ENCODE measurements at regions not wholly inside any gene's neighbourhood (a gene's known extent, or its start where the extent isn't known, plus 50 kb on each side); places are given as distances from the start of the nearest gene placed in this dataset.
"Not testable (repeated sequence)": the region's sequence is repeated elsewhere in the genome, so short reads cannot be mapped to it uniquely, and the experiment has no call there.

DNA sequence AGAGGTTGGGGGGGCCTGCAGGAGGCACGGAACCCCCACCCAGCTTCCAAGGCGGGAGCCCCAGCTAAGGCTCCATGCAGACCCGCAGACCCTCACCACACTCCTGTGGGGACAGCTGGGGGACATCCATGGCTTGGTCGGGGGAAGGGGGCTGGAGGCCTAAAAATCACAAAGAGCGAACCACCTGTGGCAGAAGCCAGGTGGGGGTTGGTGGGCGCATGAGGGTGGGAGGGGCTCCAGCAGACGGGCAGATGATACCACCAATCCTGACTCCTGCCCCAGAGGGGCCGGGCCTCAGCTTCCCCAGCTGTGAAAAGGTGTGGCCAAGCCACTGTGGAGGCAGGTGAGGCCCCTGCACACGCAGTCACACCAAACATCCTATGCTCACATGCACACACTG lies 111.6 kb downstream of the FAM53A start:
- DNase-seq = no peak

DNA sequence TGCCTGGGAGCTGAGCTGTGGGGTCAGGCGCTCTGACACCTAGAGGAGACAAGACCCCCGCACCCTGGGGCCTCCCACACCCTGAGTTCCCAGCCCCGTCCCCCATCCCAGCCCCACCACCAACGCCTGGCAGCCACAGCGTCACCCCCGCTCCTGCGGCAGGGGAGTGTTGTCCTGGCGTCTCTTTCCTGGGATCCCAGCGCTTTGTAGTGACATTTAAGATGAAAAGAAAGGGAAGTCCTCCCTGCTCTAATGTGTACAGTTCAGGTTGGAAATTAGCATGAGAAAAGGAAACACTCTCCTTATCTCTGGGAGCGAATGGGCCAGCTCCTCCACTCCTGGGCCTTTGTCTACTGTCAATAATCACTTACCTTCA lies 112.1 kb downstream of the FAM53A start:
- DNase-seq = no peak

DNA sequence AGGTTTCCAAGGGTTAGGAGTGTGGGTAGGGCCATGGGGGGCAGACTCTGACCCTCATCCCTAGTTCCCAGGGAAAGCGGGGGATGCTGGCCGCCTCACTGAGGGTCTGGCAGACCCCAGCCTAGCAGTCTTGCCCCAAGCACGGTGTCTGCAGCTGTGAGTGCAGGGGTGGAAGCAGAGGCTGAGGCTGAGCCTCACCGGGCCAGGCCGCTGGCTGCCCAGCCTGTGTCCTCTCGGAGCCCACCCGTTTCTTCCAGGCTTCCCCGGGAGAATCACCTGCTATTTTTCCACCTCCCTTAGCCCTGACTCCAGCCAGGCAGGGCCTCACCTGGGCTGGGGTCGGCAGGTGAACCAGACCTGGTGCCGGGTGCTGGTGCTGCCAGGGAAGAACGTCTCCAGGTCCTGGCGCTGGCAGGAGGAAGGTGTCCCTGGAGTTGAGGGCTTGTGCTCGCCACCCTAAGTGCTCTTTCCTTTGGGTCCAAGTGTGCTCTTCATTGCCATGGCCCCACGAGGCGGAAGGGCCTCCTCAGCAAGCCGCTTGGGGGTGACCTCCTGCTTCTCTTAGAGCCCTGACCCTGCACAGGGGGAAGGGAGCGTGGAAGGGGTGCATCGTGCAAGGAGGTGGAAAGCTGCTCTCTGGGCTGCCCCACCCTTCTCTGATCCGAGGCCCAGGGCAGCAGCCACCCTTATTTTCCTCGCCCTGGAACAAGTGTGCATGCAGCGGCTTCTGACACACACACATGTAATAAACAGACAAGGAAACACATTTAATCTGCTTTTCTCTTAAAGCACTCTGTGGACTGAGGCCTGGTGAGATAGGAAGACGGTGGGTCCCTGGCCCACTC lies 112.7 kb downstream of the FAM53A start:
- DNase-seq = no peak

DNA sequence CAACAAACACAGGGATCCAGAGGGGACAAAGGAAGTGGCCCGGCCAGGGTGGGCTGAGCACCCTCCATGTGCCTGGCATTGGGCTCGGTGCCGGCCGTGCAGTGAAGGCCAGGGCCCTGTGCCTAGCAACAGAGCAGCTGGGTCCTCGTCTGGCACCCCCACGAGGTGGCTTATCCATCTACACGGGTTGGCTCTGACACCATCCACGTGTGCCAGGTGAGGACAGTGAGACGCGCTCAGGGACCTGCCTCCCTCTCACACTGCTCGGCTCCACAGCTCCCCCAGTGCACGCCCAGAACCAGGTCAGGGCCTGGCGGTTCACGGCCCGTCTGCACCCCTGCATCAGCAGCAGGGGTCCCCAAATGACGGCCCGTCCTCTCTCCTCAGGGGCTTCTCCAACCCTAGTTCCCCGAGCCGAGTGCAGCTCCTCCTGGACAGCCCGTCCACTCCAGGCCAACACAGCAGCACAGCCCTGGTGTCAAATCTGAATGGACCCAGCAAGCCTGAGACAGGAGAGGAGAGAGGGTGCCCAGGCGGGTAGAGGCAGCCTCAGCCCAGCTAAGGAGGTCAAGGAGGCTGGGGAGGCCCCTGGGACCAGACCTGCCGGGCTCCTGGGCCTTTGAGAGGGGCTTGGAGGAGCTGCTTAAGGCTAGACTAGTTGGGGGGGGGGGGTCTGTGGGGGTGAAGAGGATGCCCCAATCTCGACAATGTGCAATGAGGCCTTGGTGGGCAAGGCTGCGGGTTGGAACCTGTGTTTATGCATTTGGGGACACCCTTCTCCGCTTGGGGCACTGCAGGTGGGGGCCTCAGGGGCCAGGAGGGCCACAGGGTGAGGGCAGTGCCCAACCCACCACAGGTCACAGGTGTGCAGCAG lies 113.6 kb downstream of the FAM53A start:
- DNase-seq = no peak

DNA sequence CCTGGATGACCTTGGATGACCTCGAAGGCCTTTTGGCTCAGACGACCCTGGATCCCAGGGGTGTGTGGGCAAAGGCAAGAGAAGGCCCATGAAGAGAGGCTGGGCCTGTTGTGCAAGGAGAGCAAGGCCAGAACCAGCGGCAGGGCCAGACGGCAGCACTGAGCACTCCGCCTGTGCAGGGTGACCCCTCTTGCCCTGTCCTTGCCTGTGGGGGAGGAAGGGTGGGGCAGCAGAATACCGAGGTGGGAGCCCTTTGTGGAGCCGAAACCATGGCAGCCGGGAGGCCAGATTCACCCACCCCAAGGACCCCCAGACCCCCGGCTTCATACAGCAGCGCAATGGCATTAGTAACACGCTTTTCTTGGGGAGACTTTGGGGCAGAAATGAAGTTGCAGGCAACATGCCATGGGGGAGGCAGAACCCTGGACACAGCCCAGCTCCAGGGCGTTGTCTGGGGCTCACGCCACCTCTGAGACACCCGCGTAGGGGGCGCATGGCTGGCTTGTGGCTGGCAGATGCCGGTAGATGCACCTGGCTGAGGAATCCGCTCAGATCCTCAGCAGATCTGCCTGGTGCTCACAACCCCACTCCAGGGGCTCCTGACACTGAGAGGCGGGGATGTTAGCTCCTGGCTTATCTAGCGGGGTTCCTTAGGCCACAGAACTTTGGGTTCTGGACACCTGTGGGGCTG lies 114.5 kb downstream of the FAM53A start:
- no peak for DNase-seq

DNA sequence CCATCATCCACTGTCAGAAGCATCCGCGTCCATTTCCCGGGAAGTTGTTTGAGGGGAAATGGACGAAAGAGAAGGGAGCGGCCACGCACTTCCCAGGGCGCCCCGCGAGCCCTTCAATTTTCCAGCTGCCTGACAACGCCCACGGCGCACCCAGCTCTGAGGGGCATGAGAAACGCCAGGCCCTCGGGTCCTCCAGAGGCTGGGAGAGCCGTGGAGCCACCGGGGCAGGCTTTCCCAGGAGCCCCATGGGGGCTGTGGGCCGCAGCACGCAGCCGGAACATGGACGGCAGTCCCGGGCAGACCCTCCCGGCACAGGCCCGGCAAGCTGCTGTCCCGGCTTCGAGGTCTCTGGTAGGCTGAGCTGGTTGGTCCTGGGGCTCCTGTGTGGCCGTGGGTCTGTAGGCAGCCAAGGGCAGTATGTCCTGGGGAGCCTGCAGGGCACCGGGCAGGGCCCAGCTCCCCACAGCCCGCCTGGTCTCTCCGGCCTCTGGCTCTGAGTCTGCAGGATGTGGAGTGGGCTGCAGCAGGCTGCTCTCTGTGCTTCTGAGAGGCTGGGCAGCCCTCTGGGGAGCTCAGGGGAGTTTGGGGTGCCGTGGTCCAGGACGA lies 115.2 kb downstream of the FAM53A start:
- no peak for DNase-seq

DNA sequence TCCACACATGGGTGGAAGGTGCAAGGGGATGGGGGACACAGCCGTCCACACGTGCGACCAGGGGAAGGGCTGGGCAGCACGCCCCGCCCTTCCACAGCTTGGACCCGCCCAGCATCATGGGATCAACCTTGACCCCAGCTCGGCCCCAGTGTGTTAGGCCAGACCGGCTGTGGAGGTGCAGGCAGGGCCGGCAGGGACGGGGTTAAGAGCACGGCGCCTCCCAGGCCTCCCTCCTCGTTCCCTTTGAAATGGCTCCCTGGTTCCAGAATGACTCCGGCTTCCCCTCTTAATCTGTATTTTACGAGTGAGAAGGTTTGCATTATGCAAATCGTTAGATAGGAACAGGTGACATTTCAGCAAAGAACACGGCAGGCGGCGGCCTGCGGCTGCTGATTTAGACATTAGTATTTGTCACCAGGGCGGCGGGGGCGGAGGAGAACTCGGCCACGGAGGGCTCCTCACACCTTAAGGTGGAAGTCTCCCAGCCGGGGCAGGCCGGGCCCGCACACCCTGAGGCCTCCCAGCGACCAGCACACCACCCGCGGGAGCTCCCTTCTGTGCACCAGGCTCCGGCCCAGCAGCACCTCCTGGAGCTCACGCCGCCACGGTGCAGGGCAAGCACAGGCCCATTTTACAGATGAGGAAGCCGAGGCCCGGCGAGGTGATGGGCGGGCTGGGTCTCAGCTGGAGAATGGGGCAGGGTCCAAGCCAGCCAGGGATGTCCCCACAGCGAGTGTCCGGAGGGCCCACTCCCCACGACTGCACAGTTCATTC lies 116.1 kb downstream of the FAM53A start:
- no peak for DNase-seq

DNA sequence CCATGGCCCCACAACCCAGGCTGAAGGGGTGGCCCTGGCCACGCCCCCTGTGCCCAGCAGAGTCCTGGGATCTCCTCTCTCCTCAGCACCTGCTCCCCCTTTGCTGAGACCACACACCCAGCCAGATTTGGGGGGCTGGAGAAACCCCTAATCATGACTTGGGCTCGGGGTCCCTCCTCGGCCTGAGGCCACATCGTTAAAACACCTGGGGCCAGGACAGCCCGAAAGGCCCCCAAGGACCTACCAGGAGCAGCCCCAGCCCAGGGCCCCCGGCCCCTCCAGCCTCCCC lies 116.7 kb downstream of the FAM53A start:
- no peak for DNase-seq

DNA sequence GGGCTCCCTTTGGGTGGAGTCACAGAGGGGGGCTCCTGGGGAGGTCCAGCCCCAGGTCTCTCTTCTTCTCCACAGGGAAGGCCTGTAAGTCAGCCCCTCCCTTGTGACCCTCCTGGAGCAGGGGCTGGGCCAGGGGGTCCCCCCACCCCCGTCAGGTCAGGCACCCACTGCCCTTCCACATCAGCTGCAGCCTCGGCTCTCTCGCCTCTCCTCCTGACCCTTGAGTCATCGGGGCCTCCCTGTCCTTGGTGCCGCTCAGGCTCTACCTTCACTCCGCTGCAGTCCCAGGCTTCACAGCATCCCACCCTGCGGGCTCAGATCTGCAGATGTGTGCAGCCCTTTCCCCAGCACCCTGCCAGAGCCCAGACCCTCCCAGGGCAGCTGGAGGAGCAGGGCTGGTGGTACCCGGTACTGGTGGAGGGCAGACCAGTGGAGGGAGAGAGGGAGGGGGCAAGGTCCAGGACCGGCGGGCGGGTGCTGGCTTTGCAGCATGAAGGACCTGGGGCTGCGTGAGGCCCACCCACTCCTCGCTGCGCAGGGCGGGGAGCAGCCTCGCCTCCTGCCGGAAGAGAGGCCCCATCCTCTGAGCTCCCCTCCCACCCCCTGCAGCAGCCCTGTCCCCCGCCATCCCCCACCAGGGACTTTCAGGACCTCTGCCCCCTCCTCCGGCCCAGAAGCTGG lies 117.1 kb downstream of the FAM53A start:
- no peak for DNase-seq

DNA sequence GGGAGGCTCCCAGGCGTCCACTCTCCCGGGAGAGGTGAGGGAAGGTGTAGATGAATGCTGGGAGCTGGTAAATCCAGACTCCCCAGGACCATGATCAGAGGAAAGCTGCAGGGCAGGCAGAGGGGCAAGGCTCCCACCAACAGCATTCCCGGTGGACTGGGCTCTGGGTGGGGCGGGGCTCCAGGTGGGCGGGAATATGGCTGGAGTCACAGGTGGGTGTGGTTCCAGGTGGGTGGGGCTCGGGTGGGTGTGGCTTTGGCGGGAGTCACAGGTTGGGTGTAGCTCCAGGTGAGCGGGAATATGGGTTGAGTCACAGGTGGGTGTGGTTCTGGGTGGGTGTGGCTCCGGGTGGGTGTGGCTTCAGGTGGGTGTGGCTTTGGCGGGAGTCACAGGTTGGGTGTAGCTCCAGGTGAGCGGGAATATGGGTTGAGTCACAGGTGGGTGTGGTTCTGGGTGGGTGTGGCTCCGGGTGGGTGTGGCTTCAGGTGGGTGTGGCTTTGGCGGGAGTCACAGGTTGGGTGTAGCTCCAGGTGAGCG lies 117.7 kb downstream of the FAM53A start:
- not testable (repeated sequence) for DNase-seq

DNA sequence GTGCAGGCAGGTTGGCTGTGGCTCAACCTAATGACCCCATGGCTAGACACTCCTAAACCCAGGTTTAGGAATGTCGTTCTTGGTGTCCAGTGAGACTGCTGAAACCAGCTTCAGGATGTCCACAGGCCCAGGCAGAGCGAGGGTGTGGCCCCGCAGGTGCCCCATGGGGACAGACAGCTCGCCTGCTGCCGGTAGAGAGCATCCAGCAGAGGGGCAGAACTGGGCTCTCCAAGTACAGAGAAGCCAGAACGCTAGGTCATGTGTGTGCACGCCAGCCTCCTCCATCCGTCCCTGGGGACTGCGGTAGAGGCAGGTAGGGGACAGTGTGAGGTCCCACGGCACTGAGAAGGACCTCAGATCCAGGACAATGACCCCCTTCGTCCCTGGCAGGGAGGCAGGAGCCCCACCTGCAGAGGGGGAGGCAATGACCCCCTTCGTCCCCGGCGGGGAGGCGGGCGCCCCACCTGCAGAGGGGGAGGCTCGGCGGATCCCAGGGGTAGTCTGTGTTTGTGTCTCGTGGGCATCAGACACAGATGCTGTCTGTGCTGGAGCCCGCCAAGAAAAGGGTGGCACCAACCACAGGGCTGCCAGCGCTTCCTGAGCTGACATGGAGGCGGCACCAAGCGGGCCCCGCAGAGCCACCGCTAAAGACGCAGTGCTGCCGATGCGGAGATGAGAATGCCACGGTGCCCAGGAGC lies 118.4 kb downstream of the FAM53A start:
- no peak for DNase-seq

DNA sequence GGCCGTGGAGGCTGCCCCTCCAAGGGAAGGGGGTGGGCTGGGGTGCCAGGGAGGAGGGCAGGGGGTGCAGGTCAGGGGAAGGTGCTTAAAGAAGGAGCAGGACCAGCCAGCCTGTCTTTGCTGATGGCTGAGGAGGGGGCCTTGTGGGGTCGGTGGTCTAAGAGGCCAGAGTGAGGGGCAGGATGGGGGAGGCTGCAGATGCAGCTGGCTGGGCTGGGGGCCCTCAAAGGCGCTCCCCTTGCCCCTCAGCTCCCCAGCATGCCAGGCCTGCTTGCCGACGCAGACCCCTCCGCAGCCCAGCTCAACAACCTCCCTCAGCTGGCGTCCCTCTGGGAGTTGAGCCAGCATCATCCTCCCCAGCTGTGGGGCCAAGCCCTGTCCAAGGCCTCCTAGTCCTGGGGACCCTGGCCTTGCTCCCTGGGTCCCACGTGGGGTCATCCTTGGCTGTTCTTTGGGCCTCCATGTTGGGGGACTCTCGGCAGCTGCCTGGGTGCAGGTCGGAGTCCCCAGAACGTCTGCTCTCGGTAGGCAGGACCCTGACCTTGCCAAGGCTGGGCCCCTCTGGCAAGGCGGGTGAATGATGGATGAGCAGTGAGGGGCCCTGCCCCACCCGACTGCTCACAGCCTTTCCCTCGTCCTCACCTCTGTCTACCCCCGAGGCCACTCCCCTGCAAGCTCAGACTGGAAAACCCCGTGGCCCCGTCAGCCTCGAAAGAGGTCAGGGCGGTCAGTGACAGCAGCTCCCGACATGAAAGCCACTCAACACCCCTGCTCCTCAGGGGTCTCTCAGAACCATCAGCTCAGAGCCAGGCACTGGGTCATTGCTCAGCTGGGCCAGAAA lies 119.4 kb downstream of the FAM53A start:
- DNase-seq = no peak

DNA sequence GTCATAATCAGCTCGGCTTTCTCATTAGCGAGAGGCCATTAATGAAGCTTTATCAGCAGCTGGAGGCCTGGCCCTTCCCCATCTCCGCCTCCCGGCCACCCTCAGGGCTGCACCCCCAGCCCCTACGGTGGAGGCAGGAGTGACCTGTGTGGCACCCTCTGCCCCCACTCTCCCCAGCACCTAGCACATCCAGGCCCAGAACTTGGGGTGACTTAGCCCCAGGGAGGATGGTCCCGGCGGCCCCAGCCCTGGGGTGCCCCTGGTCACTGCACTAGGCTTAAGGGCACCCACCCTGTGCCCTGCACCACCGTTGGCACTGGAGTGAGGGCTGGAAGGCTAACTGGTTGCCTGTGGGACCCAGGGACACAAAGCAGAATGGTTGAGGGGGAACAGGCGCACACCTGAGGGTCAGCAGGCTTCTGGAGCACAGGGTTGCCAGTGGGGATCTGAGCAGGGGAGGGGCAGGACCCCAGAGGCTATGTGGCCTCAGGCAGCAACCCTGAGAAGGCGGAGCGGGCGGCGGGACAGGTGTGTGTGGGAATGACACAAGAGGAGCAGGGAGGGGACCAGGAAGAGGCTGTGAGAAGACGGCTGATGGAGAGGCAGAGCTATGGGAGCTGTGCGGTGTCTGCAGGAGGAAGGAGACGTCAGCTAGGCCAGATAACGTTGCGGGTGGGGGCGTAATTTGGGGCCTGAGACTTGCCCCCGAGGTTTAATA lies 120.2 kb downstream of the FAM53A start:
- DNase-seq = no peak

DNA sequence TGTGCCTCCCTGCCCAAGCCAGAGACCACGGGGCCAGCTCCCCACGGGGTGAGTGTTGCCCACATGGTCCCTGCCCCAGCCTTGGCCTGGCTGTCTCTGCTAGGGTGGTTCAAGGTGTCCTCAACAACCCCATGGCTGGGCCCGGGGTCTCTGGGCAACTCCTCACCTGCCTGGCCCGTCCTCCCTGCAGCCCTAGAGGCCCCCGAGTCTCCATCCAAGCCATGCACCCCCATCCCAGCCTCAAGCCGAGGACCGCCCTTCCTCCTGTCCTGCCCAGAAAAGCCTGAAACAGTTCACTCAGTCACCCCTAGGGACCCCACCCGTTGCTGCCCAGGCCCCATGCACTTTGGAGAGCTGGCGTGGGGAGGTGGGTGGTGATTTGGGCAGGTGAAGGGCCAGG lies 120.9 kb downstream of the FAM53A start:
- no peak for DNase-seq

DNA sequence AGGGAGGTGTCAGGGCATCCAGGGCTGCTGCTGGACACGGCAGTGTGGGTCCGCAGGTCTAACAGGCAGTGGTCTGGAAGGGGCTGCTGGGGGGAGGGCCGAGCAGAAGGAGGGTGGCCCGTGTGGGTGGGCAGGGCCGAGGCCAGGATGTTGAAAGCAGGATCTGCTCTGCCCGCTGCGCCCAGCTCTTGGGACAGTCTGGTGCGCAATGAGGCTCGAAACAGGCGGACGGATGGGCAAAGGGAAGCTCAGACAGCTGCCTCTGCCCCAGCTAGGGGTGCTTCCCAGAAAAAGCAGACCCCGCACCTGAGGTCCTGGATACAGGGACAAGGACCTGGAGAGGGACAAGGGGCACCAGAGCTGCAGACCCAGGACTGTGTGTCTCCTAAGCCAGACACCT lies 121.3 kb downstream of the FAM53A start:
- no peak for DNase-seq

DNA sequence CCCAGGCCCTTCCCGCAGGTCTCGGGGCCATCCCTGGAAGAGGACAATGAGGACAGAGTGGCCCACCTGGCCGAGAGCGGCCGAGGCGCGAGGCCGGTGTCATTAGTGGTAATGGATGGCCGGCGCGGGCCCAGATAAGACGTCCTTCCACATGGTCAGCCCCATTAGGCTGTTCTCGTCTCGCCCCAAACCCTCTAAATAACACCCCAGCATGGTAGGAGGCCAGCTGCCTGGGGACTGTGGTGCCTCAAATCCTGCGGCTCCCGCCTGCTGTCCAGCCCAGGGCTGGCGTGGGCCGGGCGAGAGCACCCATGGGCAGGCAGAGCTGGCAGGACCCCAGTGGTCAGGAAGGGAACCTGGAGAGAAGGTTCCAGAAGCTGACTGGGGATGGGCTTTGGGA lies 121.7 kb downstream of the FAM53A start:
- DNase-seq = no peak

DNA sequence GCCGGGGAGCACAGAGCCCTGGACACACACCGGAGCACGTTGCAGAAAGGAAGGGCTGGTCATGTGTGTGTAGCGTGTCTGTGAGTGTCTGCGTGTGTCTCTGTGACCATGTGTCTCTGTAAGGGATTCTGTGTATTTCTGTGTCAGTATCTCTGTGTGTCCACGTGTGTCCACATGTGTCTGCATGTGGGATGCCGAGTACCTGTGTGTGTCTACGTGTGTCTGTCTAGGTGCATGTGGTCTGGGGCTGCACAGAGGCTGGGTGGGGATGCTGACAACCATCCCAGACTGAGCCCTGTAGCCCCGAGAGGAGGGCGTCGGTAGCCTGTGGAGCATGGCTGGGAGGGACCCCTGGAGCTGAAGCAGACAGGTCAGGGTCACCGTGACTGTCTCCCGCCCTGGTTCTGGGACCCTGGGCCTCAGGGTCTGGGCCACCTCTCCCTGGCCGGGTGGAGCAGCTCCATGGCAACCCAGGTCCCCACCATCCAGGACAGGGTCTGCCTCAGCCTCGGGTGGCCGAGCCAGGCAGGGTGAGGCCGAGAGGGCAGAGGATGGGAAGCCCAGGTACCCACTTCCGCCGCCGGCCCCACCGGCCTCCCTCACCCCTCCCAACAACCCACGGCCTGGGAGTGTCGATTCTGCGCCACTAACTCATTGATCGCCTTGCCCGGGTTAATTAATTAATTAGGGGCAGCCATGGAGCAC lies 122.7 kb downstream of the FAM53A start:
- DNase-seq = no peak

DNA sequence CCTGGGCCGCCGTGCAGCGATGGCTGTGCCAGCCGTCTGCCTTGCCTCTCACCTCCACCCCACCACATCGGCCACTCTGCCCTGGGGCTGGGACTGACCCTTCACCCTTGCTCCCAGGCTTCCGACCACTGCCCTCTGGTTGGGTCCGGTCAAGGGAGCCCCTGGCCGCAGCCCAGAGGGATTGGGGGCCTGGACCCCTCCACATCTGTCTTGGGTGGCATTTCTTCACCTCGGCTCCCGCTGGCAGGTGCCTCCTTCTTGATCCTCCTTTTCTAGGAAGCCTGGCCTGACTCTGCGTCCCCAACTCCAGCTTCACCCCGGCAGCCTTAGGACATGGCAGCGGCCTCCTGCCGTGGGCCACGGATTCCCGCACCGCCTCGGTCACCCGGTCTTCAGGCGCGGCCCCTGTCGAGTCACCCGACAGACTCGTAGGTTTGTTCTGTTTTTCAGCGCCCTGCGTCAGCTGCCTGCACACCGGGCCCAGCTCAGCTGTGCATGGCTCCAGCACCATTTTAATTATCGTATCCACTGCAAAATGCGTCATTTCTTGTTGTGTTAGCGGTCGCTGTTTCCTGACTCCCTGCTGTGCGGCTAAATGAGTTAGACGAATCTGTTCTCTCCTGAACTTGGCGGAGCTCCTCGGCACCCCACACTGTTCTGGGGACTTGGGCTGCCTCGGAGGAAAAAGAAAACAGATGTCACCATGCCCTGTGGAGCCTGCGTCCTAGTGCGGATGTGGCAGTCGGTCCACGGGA lies 124.0 kb downstream of the FAM53A start:
- DNase-seq = peak in 1 of 2 experiments; percentile 11

Measured in NCI-H2081 (cell line).